GM18499 (cell line): ENCODE measurements at regions not wholly inside any gene's neighbourhood (a gene's known extent, or its start where the extent isn't known, plus 50 kb on each side); places are given as distances from the start of the nearest gene placed in this dataset.

Experiments
- ATAC-seq: cut with Tn5 transposase; IDR thresholded peaks from one replicate; pipeline ENCODE4 v1.9.1; 2021; ENCODE audit warnings: moderate number of reproducible peaks; ENCODE audit not compliant: insufficient read depth, unreplicated experiment

GRCh38 chr3:107428051-107428858, 51.0 kb downstream of the CCDC54 start:
- no peak for ATAC-seq

DNA sequence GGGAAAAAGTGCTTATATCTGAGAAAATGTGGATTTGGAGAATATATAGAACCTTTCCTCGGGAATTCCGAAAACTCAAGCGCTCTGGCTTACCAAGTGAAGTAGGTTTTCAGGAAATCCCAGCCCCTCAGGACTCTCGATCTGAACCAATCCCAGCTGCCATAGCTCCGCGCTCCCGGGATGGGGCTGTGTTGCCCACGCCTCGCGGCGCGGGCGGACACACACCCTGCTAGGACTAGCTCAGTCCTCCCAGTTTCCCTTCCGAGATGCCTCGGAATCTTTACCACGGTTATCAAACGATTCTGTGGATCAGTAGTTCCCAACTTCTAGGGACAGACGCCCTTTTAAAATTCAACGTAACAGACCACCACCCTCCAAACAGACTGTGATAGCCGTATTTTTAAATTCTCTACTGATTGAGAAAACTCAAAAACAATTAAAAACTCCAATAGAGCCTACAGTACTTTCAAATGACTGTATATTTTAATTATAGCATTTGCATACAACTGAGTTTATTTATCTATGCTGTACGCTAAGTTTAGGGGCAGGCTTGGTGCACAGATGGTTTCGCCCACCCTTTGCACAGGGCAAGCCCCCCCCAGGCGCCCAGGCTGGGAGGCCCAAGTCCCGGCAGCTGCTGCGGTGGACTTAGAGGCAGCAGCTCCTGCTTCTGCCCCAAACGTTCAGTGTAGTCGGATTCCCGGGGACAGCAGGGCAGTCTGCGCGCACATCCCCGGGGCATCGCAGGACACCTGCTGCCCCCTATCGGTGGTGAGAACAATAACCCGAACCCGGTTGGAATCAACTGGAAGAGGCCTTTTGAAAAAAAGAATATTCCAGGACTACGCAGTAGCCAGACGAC, 52.3 kb downstream of the CCDC54 start:
- peak; percentile 52 for ATAC-seq

GRCh38 chr3:107430214-107430995, 53.2 kb downstream of the CCDC54 start:
- ATAC-seq = no peak

DNA sequence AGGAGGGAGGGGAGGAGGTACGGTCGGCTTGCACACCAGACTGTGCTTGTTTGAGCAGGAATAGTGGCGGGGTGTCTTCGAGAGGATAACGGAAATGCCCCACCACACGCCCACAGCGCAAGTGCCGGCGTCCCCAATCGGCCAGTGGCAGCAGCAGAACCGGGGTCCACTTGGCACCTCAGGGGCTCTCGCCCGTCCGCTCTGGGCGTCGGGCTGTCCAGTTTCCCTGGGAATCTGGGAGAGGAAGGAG, 53.7 kb downstream of the CCDC54 start:
- no peak for ATAC-seq

DNA sequence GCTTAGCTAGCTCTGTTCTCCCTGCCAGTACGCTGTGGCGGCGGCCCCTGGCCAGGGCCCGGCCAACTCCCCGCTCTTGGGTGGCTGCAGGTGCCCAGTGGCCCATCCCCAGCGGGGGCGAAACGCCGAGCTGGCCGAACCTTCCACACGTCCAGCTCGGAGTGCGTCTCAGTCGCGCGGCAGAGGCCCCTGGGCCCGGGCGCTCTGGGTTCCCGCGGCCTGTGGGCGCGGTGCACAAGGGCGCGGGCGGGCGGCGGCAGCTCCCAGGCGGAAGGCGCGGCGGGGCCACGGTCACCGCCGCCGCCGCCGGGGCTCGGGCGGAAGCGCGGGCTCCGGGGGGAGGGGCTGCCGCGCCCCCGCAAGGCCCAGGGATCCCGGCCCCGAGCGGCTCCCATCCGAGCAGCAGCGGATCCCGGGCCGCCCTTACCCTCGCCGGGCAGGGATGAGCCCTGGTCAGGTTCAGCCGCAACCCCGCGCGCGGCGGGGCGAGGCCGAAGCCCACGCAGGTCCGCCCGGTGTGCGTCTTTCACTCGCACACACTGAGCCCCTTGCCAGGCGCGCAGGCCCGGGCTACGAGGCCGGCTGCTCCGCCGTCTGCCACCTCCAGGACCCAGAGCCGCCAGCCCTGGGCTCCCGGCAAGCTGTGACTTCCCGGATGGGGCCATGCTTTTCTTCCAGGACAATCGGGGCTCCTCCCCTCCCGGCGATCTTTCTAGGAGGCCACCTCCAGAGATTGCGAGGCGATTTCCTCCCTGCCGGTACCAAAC, 54.2 kb downstream of the CCDC54 start:
- ATAC-seq = no peak

DNA sequence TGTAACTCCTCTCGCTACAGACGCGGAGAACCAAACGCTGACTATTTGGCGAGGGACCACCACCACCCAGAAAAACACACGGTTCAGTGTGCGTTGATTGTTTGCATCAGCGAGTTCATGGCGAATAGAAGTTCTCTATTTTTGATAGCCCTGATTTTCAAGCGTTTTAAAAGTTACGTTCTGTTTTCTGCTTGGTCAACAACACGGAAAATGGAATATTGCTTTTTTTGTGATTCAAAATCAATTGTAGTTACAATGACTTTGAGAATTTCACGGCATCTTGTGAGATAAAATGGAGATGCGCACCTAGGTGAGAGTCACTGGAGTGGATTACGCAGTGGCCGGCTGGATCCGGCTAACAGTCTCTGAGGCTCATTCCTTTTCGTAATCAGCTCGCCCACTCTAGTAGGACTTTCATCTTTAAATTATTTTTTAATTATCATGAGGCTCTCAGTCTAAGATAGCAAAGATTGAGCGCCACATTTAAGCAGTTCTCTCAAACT, 54.8 kb downstream of the CCDC54 start:
- ATAC-seq = no peak

DNA sequence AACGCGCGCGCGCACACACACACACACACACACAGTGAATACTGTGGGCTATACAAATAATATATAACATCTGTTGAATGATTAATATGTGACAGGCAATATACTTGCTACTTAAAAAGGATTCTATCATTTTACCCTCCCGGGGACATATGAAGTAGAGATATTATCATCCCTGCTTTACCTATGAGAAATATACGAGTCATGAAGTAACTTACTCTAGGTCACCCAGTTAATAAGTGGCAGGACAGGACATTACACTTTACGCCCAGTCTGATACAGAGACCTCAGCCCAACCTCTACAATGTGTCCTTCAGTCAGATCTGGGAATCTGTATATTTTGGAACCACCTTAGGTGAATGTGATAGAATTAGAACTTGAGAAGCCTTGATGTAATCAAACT, 55.4 kb downstream of the CCDC54 start:
- no peak for ATAC-seq

- ATAC-seq = no peak
Observed at GRCh38 chr3:107436029-107436428, 58.8 kb downstream of the CCDC54 start.

GRCh38 chr3:107438671-107439070, 61.4 kb downstream of the CCDC54 start:
- no peak for ATAC-seq

DNA sequence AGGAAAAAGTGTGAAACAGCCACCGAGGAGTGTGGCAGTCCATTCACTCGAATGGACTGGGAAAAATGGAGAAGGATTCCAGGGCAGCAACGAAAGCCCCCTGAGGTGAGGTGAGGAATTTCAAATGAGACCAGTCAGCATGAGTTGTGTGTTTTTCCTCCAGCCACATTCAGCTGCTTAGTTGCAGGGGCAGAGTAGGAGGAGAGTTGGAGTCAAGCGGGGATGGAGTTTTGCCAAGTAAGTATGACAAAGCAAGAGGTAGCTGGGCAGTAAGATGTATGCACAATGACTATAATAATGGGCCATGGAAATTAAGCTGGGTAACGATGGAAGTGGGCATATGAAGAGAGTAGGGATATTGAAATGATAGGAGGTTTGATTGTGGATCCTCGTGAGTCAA, 64.4 kb downstream of the CCDC54 start:
- no peak for ATAC-seq

- no peak for ATAC-seq
Observed at GRCh38 chr3:107443461-107443860, 66.2 kb downstream of the CCDC54 start.

DNA sequence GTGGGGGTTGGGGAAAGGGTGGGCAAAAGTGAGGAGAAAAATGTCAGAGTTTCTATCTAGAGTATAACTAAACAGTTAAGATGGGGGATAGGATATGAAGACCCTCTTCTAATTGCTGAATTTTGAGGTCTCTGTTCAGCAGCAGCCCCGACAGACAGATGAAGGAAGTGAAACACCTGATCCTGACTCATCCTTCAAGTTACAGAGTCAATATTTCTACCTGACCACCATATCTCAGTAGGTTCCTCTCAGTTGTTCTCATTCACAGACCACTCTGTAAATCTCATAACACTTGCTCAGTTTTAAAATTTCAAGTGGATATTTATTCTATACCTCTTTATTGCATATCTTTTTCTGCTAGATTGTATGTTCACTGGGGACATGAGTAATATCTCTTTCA, 69.5 kb downstream of the CCDC54 start:
- no peak for ATAC-seq

DNA sequence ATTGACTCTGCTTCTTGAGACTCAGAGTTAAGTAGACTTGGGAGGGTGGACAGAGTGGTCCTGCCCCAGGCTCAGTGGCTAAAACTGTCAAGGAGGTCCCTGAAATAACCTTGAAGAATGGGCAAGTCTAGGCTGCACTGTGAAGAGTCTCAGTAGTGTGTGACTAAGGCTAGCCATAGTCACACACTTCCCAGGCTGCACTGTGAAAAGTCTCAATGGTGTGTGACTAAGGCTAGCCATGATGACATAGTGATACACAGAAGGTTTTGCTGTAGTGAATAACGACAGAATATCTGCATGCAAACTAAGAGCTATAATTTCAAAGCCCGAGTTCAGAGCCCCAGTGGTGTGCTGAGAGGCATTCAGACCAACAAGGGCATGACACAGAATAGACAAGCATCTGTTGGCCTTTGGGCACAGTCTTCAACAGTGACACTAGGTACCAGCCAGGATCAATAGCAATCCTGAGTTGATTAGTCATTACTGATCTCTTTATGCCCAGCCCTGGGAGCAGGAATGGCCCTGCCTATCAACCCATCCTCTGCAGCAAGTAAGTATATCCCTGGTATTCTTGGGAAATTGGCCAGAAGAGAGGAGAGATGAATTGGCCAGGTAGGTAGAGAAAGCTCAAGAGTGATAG, 72.4 kb upstream of the BBX start:
- ATAC-seq = no peak

- ATAC-seq = no peak
Observed at GRCh38 chr3:107452436-107452835, 70.3 kb upstream of the BBX start.

DNA sequence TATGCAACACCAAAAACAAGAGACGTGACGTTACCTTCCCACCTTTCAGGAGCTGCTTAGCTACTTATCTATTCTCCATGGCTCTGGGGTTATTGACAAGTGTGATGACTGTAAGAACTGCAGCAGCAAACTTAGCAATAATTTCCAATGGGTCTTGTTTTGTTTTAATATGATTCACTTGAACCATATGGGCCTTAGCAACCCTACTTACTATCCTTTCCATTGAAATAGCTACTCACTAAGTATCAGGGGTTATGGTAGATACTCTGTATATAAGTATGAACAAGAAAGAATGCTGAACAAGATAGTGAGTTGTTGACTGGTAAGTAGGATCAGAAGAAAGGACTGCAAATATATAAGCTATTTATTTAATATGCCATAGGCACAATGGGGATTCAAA, 69.3 kb upstream of the BBX start:
- no peak for ATAC-seq

DNA sequence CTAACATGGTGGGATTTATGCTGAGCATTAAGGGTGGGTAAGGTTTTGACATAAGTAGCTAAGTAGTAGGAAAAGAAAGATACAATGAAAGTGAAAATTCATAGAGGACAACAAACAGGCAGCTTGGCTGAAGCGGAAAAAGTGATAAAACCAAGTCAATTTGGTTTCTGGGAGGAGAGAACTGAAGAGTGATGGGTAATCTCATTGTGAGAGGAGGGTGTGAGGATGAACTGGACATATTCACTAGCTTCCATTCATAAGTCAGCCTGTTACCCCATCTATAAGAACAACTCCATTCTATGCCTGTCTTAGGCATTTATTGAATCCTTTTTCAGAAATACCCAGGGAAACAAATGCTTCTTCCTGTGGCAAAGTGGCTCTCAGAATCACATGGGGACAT, 67.1 kb upstream of the BBX start:
- ATAC-seq = no peak

DNA sequence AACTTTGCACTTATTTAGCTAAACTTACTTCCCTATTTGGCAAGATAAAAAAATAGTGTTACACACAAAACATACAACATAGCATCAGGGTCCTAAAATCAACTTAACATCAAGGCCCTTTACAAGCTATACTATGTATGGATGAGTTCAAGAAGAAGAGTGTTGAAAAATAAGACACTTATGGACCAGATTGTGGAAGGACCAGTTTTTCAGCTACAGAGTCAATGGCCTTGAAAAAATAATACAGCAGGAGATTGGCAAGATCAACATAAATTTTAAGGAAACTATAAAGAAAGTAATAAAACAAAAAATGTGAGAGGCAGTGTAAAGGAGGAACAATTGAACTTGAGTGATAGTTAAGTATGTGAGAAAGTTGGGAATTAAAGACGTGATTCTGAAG, 66.3 kb upstream of the BBX start:
- ATAC-seq = no peak

- ATAC-seq = no peak
Observed at GRCh38 chr3:107458871-107459270, 63.9 kb upstream of the BBX start.

- ATAC-seq = no peak
Observed at GRCh38 chr3:107461721-107462120, 61.0 kb upstream of the BBX start.

- no peak for ATAC-seq
Observed at GRCh38 chr3:107464037-107464436, 58.7 kb upstream of the BBX start.
